Retinal pigment epithelial cell (primary cell): ENCODE measurements at regions not wholly inside any gene's neighbourhood (a gene's known extent, or its start where the extent isn't known, plus 50 kb on each side); places are given as distances from the start of the nearest gene placed in this dataset.

ENCODE experiments used
- DNase-seq: peaks from one replicate; pipeline ENCODE4 v3.0.0-alpha.2; 2010; ENCODE audit warnings: low read depth
- H3K4me3 ChIP-seq: 2 replicates; pipeline ENCODE4 v1.5.1; 2011; ENCODE audit warnings: mild to moderate bottlenecking, low read length, control low read depth, moderate library complexity
- TF ChIP-seq, protein P1 (sequence below): conservative IDR thresholded peaks from 2 replicates; pipeline ENCODE4 v1.5.1; 2011; ENCODE audit warnings: low read depth, low read length, control low read depth, inconsistent platforms

- DNase-seq, result no peak
- H3K4me3 ChIP-seq, result no peak overlapping the region
- TF ChIP-seq, protein P1, sequence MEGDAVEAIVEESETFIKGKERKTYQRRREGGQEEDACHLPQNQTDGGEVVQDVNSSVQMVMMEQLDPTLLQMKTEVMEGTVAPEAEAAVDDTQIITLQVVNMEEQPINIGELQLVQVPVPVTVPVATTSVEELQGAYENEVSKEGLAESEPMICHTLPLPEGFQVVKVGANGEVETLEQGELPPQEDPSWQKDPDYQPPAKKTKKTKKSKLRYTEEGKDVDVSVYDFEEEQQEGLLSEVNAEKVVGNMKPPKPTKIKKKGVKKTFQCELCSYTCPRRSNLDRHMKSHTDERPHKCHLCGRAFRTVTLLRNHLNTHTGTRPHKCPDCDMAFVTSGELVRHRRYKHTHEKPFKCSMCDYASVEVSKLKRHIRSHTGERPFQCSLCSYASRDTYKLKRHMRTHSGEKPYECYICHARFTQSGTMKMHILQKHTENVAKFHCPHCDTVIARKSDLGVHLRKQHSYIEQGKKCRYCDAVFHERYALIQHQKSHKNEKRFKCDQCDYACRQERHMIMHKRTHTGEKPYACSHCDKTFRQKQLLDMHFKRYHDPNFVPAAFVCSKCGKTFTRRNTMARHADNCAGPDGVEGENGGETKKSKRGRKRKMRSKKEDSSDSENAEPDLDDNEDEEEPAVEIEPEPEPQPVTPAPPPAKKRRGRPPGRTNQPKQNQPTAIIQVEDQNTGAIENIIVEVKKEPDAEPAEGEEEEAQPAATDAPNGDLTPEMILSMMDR, result no peak
Measured at GRCh38 chrX:14356401-14356800, 172.9 kb upstream of the GLRA2 start.

DNA sequence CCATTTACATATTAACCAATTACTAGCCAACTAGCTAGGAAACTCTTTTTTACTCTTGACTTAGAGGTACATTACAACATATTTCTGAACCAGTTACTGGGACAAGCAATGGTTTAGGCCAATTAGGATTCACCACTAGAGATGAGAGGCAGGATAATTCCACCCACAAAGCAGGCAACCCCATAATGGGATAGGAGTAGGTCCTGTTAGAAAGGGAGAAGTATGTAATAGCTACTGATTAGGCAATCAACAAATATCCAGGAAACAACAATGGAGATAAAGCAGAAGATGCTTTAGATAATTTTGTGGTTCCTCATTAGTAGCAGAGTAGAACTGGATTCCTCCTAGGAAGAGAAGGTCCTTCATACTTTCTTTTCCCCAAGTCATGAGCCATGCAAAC lies 173.8 kb upstream of the GLRA2 start:
- TF ChIP-seq, protein P1, result no peak
- DNase-seq, result no peak
- H3K4me3 ChIP-seq, result no peak overlapping the region

DNA sequence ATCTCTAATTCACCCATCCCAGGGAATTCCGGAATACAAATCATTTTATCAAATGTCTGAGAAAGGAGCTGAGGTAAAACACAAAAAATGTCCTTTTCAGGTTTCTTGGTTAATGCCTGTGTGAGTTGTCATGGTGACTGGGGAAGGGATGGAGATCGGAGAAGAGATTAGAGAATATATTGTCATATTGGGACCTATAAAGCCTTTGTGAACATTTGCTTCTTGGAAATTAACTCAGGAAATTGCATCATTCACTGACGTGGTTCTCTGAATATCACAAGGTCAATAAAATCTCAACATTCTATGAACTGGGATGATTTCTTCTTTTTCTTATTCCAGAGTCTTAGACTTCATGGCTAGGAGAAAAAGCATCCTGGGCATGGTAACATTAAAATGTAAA lies 174.8 kb upstream of the GLRA2 start:
- TF ChIP-seq, protein P1, result no peak
- no peak overlapping the region for H3K4me3 ChIP-seq
- no peak for DNase-seq

- no peak for DNase-seq
- H3K4me3 ChIP-seq, result no peak overlapping the region
- TF ChIP-seq, protein P1, result no peak
Measured at GRCh38 chrX:14352511-14352910, 176.8 kb upstream of the GLRA2 start.

- no peak for DNase-seq
- H3K4me3 ChIP-seq, result no peak overlapping the region
- TF ChIP-seq, protein P1, result no peak
Measured at GRCh38 chrX:14351611-14352303, 177.6 kb upstream of the GLRA2 start.

GRCh38 chrX:14347523-14347922 lies 181.8 kb upstream of the GLRA2 start:
- TF ChIP-seq, protein P1, result no peak
- DNase-seq, result no peak
- H3K4me3 ChIP-seq, result no peak overlapping the region

DNA sequence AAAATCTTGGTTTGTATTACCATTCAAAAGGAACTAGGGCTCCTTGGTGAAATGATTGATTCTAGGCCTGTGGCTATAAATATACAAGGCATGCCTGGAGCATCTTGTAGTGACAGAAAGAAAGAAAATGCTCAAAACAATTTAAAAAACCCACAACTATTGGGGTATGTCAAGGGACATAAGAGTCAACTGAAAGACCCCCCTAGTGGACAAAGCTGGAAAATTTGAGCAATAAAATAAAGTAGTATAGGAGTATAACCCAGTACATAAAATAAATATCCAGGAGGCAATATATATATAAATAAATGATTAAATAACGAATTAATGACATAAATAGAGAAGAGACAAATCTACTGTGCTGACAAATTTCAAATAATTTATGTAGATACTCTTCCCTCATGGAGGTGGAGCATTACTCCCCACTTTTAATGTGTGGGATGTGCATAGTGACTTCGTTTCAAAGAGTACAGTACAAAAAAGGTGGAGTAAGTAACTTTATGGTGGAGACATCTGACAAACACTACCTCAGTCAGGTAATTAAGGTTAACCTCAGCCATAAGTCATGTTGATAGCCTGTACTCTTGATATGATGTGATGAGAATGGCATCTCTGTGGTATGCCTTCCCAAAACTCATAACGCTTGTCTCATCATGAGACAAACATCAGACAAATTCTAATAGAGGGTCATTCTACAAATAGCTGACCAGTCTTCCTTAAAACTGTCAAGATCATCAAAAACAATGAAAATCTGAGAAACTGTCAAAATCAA lies 185.0 kb upstream of the GLRA2 start:
- TF ChIP-seq, protein P1, result no peak
- no peak overlapping the region for H3K4me3 ChIP-seq
- DNase-seq, result no peak
